Stimulated activated memory B cell treated with anti-CD40 and anti-IgM and Interleukin-4, amounts not matched to agents 10 μg/mL and 1 μg/mL and 100 μg/mL, for 72 hours (primary cell): ENCODE measurements at regions not wholly inside any gene's neighbourhood (a gene's known extent, or its start where the extent isn't known, plus 50 kb on each side); places are given as distances from the start of the nearest gene placed in this dataset.

ENCODE experiments used
- ATAC-seq: fragments of 150-1000 bp; cut with Tn5 transposase; 2 replicates; pipeline ENCODE4 v1.10.0; 2021
- H3K27ac Mint-ChIP-seq: one replicate; pipeline ENCODE4 v1.8.0; 2022; ENCODE audit warnings: mild to moderate bottlenecking, mixed read lengths
- H3K27me3 Mint-ChIP-seq: one replicate; pipeline ENCODE4 v1.8.0; 2022; ENCODE audit warnings: mixed read lengths
- H3K36me3 Mint-ChIP-seq: one replicate; pipeline ENCODE4 v1.8.0; 2022; ENCODE audit warnings: mixed read lengths
- H3K4me1 Mint-ChIP-seq: one replicate; pipeline ENCODE4 v1.8.0; 2022; ENCODE audit warnings: mixed read lengths
- H3K4me3 Mint-ChIP-seq: one replicate; pipeline ENCODE4 v1.8.0; 2022; ENCODE audit warnings: mild to moderate bottlenecking, moderate library complexity, mixed read lengths
- H3K9me3 Mint-ChIP-seq: one replicate; pipeline ENCODE4 v1.8.0; 2022; ENCODE audit warnings: mixed read lengths

- no peaks in the 10 kb centered on the region for H3K9me3 Mint-ChIP-seq
- no peak for ATAC-seq
- H3K27ac Mint-ChIP-seq = no peak overlapping the region
- H3K27me3 Mint-ChIP-seq = no peaks in the 10 kb centered on the region
- no peak overlapping the region for H3K4me3 Mint-ChIP-seq
- H3K36me3 Mint-ChIP-seq = no peaks in the 10 kb centered on the region
- no peaks in the 10 kb centered on the region for H3K4me1 Mint-ChIP-seq
These were observed 92.8 kb upstream of the SEMA6D start for GRCh38 chr15:47624503-47624902.

- no peak overlapping the region for H3K27ac Mint-ChIP-seq
- H3K4me1 Mint-ChIP-seq = no peaks in the 10 kb centered on the region
- H3K9me3 Mint-ChIP-seq = no peaks in the 10 kb centered on the region
- no peaks in the 10 kb centered on the region for H3K36me3 Mint-ChIP-seq
- no peak overlapping the region for H3K4me3 Mint-ChIP-seq
- H3K27me3 Mint-ChIP-seq = no peaks in the 10 kb centered on the region
- no peak for ATAC-seq
These were observed 78.3 kb upstream of the SEMA6D start for GRCh38 chr15:47639042-47639441.

DNA sequence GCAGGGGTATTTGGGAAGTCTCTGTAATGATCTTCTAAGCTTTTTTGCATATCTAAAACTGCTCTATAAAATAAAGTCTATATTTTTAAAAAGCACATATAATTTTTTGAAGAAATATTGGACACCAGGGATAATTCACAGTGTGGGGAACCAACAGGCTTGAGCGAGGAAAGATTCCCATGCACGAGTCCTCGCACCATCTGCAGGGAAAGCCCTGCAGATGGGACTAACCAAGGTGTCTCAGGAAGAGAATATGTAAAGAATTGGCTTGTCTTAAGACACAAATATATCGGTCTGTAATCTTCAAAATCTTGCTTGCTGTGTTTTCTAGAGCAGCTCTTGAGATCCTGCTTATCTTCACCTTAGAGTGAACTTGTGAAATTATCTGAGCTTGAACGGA is 77.2 kb upstream of the SEMA6D start:
- ATAC-seq = no peak
- Mint-ChIP-seq H3K4me1 (no peaks in the 10 kb centered on the region), H3K27ac (no peak overlapping the region), H3K27me3 (no peaks in the 10 kb centered on the region), H3K36me3 (no peaks in the 10 kb centered on the region), H3K9me3 (no peaks in the 10 kb centered on the region), H3K4me3 (no peak overlapping the region)

- no peak overlapping the region for H3K4me3 Mint-ChIP-seq
- H3K27me3 Mint-ChIP-seq = no peaks in the 10 kb centered on the region
- no peak overlapping the region for H3K27ac Mint-ChIP-seq
- no peaks in the 10 kb centered on the region for H3K4me1 Mint-ChIP-seq
- no peak for ATAC-seq
- H3K36me3 Mint-ChIP-seq = no peaks in the 10 kb centered on the region
- no peaks in the 10 kb centered on the region for H3K9me3 Mint-ChIP-seq
These were observed 76.4 kb upstream of the SEMA6D start for GRCh38 chr15:47640901-47641300.

DNA sequence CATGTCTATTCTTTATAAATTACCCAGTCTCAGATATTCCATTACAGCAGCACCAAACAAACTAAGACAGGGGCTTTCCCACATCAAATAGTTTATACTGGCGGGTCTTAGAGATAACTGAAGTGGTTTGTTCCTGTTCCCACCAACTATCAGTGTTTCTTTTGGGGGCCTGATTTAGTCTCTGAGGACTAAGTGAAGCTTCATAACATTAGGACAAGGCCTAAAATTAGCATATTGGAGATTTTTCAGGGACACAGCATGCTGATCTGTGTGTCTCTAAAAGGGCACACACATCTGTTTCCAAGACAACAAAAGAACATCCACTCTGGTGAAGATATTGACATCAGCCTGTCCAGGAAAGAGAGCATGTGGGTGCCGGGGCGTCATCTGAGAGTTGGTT is 72.6 kb upstream of the SEMA6D start:
- Mint-ChIP-seq H3K4me1 (no peaks in the 10 kb centered on the region), H3K4me3 (no peak overlapping the region)
- ATAC-seq = no peak

GRCh38 chr15:47650564-47650963 is 66.7 kb upstream of the SEMA6D start:
- H3K36me3 Mint-ChIP-seq = no peaks in the 10 kb centered on the region
- H3K27ac Mint-ChIP-seq = no peak overlapping the region
- H3K9me3 Mint-ChIP-seq = no peaks in the 10 kb centered on the region
- H3K27me3 Mint-ChIP-seq = no peaks in the 10 kb centered on the region
- no peak for ATAC-seq
- no peaks in the 10 kb centered on the region for H3K4me1 Mint-ChIP-seq
- H3K4me3 Mint-ChIP-seq = no peak overlapping the region

More for the DNA sequence above, 72.6 kb upstream of the SEMA6D start:
- no peaks in the 10 kb centered on the region for H3K36me3 Mint-ChIP-seq
- no peaks in the 10 kb centered on the region for H3K9me3 Mint-ChIP-seq
- H3K27ac Mint-ChIP-seq = no peak overlapping the region
- H3K27me3 Mint-ChIP-seq = no peaks in the 10 kb centered on the region

GRCh38 chr15:47652328-47652727 is 65.0 kb upstream of the SEMA6D start:
- H3K4me1 Mint-ChIP-seq = no peaks in the 10 kb centered on the region
- no peak for ATAC-seq
- no peaks in the 10 kb centered on the region for H3K36me3 Mint-ChIP-seq
- H3K4me3 Mint-ChIP-seq = no peak overlapping the region
- no peak overlapping the region for H3K27ac Mint-ChIP-seq
- H3K9me3 Mint-ChIP-seq = no peaks in the 10 kb centered on the region
- H3K27me3 Mint-ChIP-seq = no peaks in the 10 kb centered on the region

GRCh38 chr15:47652844-47653243 is 64.5 kb upstream of the SEMA6D start:
- Mint-ChIP-seq H3K9me3 (no peaks in the 10 kb centered on the region), H3K4me3 (no peak overlapping the region)

GRCh38 chr15:47661661-47662180 is 55.6 kb upstream of the SEMA6D start:
- Mint-ChIP-seq H3K9me3 (no peaks in the 10 kb centered on the region), H3K4me3 (no peak overlapping the region), H3K4me1 (no peaks in the 10 kb centered on the region), H3K27me3 (no peaks in the 10 kb centered on the region), H3K27ac (no peak overlapping the region), H3K36me3 (no peaks in the 10 kb centered on the region)
- peak; percentile 24 for ATAC-seq

More at GRCh38 chr15:47652844-47653243, 64.5 kb upstream of the SEMA6D start:
- Mint-ChIP-seq H3K27ac (no peak overlapping the region), H3K36me3 (no peaks in the 10 kb centered on the region), H3K27me3 (no peaks in the 10 kb centered on the region), H3K4me1 (no peaks in the 10 kb centered on the region)
- no peak for ATAC-seq

DNA sequence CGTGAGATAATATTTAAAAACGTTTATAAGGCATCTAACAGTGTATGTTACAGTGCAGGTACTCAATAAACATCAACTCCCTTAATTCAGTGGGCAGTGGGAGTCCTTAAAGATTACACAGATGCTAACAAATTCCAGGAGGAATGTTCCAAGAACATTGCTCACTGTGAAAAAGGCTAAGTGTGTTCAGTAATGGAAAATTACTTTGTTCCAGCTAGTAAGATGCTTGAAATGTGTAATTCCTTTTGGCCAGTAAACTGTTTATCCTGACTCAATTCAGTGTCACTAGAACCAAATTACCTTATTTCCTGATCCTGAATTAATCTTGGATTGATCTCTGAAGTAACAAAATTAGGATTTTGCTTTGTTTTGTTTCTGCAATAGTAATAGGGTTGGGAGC is 54.2 kb upstream of the SEMA6D start:
- Mint-ChIP-seq H3K36me3 (no peaks in the 10 kb centered on the region), H3K27ac (no peak overlapping the region), H3K27me3 (no peaks in the 10 kb centered on the region), H3K4me1 (no peaks in the 10 kb centered on the region), H3K4me3 (no peak overlapping the region), H3K9me3 (no peaks in the 10 kb centered on the region)
- ATAC-seq = no peak
